SK-N-SH (cell line): ENCODE measurements at regions not wholly inside any gene's neighbourhood (a gene's known extent, or its start where the extent isn't known, plus 50 kb on each side); places are given as distances from the start of the nearest gene placed in this dataset.

Experiments used
- POLR2AphosphoS5 ChIP-seq: IDR thresholded peaks from 2 replicates; pipeline ENCODE4 v1.6.1; 2012; ENCODE audit warnings: low read depth, low read length
- RFX5 ChIP-seq: IDR thresholded peaks from 2 replicates; pipeline ENCODE4 v1.6.1; 2012; ENCODE audit warnings: mild to moderate bottlenecking, improper control_type of control experiment, low read length
- RXRA ChIP-seq: IDR thresholded peaks from 2 replicates; pipeline ENCODE4 v1.4.0; 2012; ENCODE audit warnings: low read depth, mild to moderate bottlenecking, borderline replicate concordance
- TAF1 ChIP-seq: IDR thresholded peaks from 2 replicates; pipeline ENCODE4 v1.6.1; 2012; ENCODE audit warnings: low read depth, mild to moderate bottlenecking, low read length, moderate library complexity, borderline replicate concordance
- TF ChIP-seq, protein P1 (sequence below): fragments of 200-600 bp; sonication (generic); IDR thresholded peaks from 2 replicates; pipeline ENCODE4 v1.6.1; 2017; ENCODE audit warnings: antibody characterized with exemption, mild to moderate bottlenecking, moderate library complexity
- TF ChIP-seq, protein P2 (sequence below): IDR thresholded peaks from 2 replicates; pipeline ENCODE4 v1.4.0; 2012; ENCODE audit warnings: low read depth, borderline replicate concordance
- TF ChIP-seq, protein P3 (sequence below): IDR thresholded peaks from 2 replicates; pipeline ENCODE4; 2012

DNA sequence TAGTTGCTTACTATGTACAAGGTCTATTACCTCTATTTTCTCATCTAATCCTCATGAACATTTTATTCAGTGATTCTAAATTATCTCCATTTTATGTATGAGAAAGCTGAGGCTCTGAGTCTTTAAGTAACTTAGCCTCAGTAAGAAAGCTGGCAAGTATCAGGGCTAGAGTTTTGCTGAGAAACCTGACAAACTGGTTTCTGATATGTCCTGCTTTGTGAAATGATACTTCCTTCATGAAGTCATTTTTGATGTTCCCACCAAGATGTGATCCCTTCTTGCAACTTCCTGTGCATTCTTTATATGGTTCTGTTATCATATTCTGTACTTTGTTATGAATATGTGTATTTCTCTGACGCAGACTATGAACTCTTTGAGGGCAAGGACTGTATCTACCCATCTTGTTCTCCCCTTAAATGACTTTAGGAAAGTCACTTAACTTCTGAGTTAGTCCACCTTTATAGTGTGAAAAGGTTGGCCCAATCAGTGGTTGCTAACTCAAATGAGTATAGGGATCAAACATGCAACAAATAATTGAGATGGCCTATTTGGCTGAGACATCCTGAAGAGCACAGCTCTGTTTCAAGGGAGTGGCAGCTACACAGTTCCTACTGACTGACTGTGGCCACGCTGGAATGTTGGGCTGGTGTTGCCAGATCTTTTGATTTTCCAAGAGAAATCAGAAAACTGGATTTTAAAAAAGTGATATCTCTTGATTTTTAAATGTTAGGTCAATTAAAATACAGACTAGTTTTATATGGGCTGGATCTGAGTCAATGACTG is 127.9 kb upstream of the AMOT start:
- TF ChIP-seq TAF1 (no peak), POLR2AphosphoS5 (no peak), RXRA (no peak), RFX5 (no peak)
- TF ChIP-seq, protein P1, sequence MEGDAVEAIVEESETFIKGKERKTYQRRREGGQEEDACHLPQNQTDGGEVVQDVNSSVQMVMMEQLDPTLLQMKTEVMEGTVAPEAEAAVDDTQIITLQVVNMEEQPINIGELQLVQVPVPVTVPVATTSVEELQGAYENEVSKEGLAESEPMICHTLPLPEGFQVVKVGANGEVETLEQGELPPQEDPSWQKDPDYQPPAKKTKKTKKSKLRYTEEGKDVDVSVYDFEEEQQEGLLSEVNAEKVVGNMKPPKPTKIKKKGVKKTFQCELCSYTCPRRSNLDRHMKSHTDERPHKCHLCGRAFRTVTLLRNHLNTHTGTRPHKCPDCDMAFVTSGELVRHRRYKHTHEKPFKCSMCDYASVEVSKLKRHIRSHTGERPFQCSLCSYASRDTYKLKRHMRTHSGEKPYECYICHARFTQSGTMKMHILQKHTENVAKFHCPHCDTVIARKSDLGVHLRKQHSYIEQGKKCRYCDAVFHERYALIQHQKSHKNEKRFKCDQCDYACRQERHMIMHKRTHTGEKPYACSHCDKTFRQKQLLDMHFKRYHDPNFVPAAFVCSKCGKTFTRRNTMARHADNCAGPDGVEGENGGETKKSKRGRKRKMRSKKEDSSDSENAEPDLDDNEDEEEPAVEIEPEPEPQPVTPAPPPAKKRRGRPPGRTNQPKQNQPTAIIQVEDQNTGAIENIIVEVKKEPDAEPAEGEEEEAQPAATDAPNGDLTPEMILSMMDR, result no peak
- TF ChIP-seq, protein P2, sequence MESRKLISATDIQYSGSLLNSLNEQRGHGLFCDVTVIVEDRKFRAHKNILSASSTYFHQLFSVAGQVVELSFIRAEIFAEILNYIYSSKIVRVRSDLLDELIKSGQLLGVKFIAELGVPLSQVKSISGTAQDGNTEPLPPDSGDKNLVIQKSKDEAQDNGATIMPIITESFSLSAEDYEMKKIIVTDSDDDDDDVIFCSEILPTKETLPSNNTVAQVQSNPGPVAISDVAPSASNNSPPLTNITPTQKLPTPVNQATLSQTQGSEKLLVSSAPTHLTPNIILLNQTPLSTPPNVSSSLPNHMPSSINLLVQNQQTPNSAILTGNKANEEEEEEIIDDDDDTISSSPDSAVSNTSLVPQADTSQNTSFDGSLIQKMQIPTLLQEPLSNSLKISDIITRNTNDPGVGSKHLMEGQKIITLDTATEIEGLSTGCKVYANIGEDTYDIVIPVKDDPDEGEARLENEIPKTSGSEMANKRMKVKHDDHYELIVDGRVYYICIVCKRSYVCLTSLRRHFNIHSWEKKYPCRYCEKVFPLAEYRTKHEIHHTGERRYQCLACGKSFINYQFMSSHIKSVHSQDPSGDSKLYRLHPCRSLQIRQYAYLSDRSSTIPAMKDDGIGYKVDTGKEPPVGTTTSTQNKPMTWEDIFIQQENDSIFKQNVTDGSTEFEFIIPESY, result no peak
- TF ChIP-seq, protein P3, sequence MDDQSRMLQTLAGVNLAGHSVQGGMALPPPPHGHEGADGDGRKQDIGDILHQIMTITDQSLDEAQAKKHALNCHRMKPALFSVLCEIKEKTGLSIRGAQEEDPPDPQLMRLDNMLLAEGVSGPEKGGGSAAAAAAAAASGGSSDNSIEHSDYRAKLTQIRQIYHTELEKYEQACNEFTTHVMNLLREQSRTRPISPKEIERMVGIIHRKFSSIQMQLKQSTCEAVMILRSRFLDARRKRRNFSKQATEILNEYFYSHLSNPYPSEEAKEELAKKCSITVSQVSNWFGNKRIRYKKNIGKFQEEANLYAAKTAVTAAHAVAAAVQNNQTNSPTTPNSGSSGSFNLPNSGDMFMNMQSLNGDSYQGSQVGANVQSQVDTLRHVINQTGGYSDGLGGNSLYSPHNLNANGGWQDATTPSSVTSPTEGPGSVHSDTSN, result no peak
